H9 (cell line): ENCODE measurements at regions not wholly inside any gene's neighbourhood (a gene's known extent, or its start where the extent isn't known, plus 50 kb on each side); places are given as distances from the start of the nearest gene placed in this dataset.

Experiments used
- DNase-seq: peaks from one replicate; pipeline ENCODE4 v3.0.0-alpha.2; 2017
- H2AFZ ChIP-seq: one replicate; pipeline ENCODE4 v1.6.1; 2013; ENCODE audit warnings: mild to moderate bottlenecking, low read length, control low read depth, moderate library complexity
- H2AK5ac ChIP-seq: 2 replicates; pipeline ENCODE4 v1.6.1; 2013; ENCODE audit warnings: low read length, control low read depth, mixed read lengths; ENCODE audit not compliant: insufficient read length
- H2BK120ac ChIP-seq: one replicate; pipeline ENCODE4 v1.6.1; 2013; ENCODE audit warnings: low read depth, mild to moderate bottlenecking, low read length, control low read depth, inconsistent platforms; ENCODE audit not compliant: poor library complexity, severe bottlenecking
- H2BK12ac ChIP-seq: 2 replicates; pipeline ENCODE4 v1.6.1; 2013; ENCODE audit warnings: low read length, control low read depth, mixed read lengths, low read depth; ENCODE audit not compliant: insufficient read length
- H2BK15ac ChIP-seq: 2 replicates; pipeline ENCODE4 v1.6.1; 2013; ENCODE audit warnings: low read depth, low read length, control low read depth
- H2BK20ac ChIP-seq: one replicate; pipeline ENCODE4 v1.6.1; 2013; ENCODE audit warnings: low read depth, mild to moderate bottlenecking, low read length, control low read depth, inconsistent platforms; ENCODE audit not compliant: poor library complexity, severe bottlenecking
- H2BK5ac ChIP-seq: 2 replicates; pipeline ENCODE4 v1.6.1; 2013; ENCODE audit warnings: low read length, control low read depth, mixed read lengths; ENCODE audit not compliant: insufficient read length
- H3K14ac ChIP-seq: 2 replicates; pipeline ENCODE4 v1.6.1; 2013; ENCODE audit warnings: low read length, control low read depth; ENCODE audit not compliant: insufficient read depth
- H3K18ac ChIP-seq: 2 replicates; pipeline ENCODE4 v1.6.1; 2013; ENCODE audit warnings: low read depth, mild to moderate bottlenecking, mixed read lengths, low read length, control low read depth; ENCODE audit not compliant: insufficient read length
- H3K23ac ChIP-seq: 2 replicates; pipeline ENCODE4 v1.6.1; 2013; ENCODE audit warnings: low read length, control low read depth, mixed read lengths, low read depth; ENCODE audit not compliant: insufficient read length
- H3K23me2 ChIP-seq: 2 replicates; pipeline ENCODE4 v1.6.1; 2013; ENCODE audit warnings: low read depth, mild to moderate bottlenecking, mixed read lengths, low read length, control low read depth; ENCODE audit not compliant: insufficient read length, poor library complexity, severe bottlenecking
- H3K27ac ChIP-seq: 2 replicates; pipeline ENCODE4 v1.5.1; 2013; ENCODE audit warnings: low read length, control low read depth, mixed read lengths, low read depth; ENCODE audit not compliant: insufficient read length
- H3K27me3 ChIP-seq: 2 replicates; pipeline ENCODE4 v1.6.1; 2013; ENCODE audit warnings: low read length, control low read depth, inconsistent platforms; ENCODE audit not compliant: insufficient read depth
- H3K4ac ChIP-seq: 2 replicates; pipeline ENCODE4 v1.6.1; 2013; ENCODE audit warnings: low read depth, mild to moderate bottlenecking, control low read depth, inconsistent platforms, low read length, moderate library complexity
- H3K4me1 ChIP-seq: 2 replicates; pipeline ENCODE4 v1.6.1; 2013; ENCODE audit warnings: low read length, control low read depth, inconsistent platforms; ENCODE audit not compliant: insufficient read depth
- H3K4me2 ChIP-seq: 2 replicates; pipeline ENCODE4 v1.6.1; 2013; ENCODE audit warnings: low read length, control low read depth, mixed read lengths; ENCODE audit not compliant: insufficient read length, insufficient read depth
- H3K56ac ChIP-seq: 2 replicates; pipeline ENCODE4 v1.6.1; 2013; ENCODE audit warnings: low read depth, mild to moderate bottlenecking, mixed read lengths, low read length, control low read depth; ENCODE audit not compliant: insufficient read length
- H3K79me1 ChIP-seq: 2 replicates; pipeline ENCODE4 v1.6.1; 2013; ENCODE audit warnings: low read depth, mild to moderate bottlenecking, moderate library complexity, low read length, control low read depth, inconsistent platforms; ENCODE audit not compliant: insufficient read depth, poor library complexity, severe bottlenecking
- H3K79me2 ChIP-seq: 2 replicates; pipeline ENCODE4 v1.6.1; 2013; ENCODE audit warnings: low read length, control low read depth, inconsistent platforms; ENCODE audit not compliant: insufficient read depth
- H3K9ac ChIP-seq: 2 replicates; pipeline ENCODE4 v1.6.1; 2013; ENCODE audit warnings: low read length, control low read depth, mixed read lengths; ENCODE audit not compliant: insufficient read length; ENCODE audit errors: extremely low read depth
- H3K9me3 ChIP-seq: one replicate; pipeline ENCODE4 v1.6.1; 2013; ENCODE audit warnings: low read depth, low read length, inconsistent platforms; ENCODE audit not compliant: control insufficient read depth
- H3T11ph ChIP-seq: one replicate; pipeline ENCODE4 v1.6.1; 2013; ENCODE audit warnings: mild to moderate bottlenecking, low read length, control low read depth, inconsistent platforms
- H4K20me1 ChIP-seq: one replicate; pipeline ENCODE4 v1.6.1; 2013; ENCODE audit not compliant: control insufficient read depth, insufficient read length, insufficient read depth
- H4K5ac ChIP-seq: 2 replicates; pipeline ENCODE4 v1.6.1; 2013; ENCODE audit warnings: low read depth, mild to moderate bottlenecking, mixed read lengths, low read length, control low read depth; ENCODE audit not compliant: insufficient read length
- H4K8ac ChIP-seq: replicated peaks from 2 replicates; pipeline ENCODE4 v1.6.1; 2013; ENCODE audit warnings: low read length, control low read depth, mixed read lengths, low read depth; ENCODE audit not compliant: insufficient read length
- H4K91ac ChIP-seq: 2 replicates; pipeline ENCODE4 v1.6.1; 2013; ENCODE audit warnings: low read depth, mild to moderate bottlenecking, moderate library complexity, mixed read lengths, low read length, control low read depth; ENCODE audit not compliant: insufficient read length
- H3K27ac Mint-ChIP-seq, 3 experiments: 2 replicates in 2 of 3; 3 replicates in 1 of 3; pipeline ENCODE4 v1.8.0; 2020 to 2021; ENCODE audit warnings: mixed read lengths in 3 of 3, mild to moderate bottlenecking in 1 of 3, moderate library complexity in 1 of 3
- H3K27me3 Mint-ChIP-seq: 2 replicates; pipeline ENCODE4 v1.8.0; 2021; ENCODE audit warnings: low read depth, mild to moderate bottlenecking, moderate library complexity, mixed read lengths
- H3K36me3 Mint-ChIP-seq, 3 experiments: 2 replicates in 2 of 3; 3 replicates in 1 of 3; pipeline ENCODE4 v1.8.0; 2020 to 2021; ENCODE audit warnings: low read depth in 3 of 3, mixed read lengths in 3 of 3; ENCODE audit not compliant: insufficient read depth in 1 of 3
- H3K4me1 Mint-ChIP-seq, 2 experiments: 2 replicates each; pipeline ENCODE4 v1.8.0; 2020; ENCODE audit warnings: mixed read lengths in 2 of 2
- H3K4me3 Mint-ChIP-seq, 2 experiments: 2 replicates in 1 of 2; 3 replicates in 1 of 2; pipeline ENCODE4 v1.8.0; 2020 to 2021; ENCODE audit warnings: mild to moderate bottlenecking in 2 of 2, mixed read lengths in 2 of 2, moderate library complexity in 1 of 2
- H3K9me3 Mint-ChIP-seq, 2 experiments: 2 replicates in 1 of 2; 3 replicates in 1 of 2; pipeline ENCODE4 v1.8.0; 2020; ENCODE audit warnings: mild to moderate bottlenecking in 2 of 2, mixed read lengths in 2 of 2, moderate library complexity in 1 of 2
- CTCF ChIP-seq: fragments of 200-600 bp; sonication (generic); conservative IDR thresholded peaks from 3 replicates; pipeline ENCODE4 v1.8.0; 2021; ENCODE audit warnings: antibody characterized with exemption, mild to moderate bottlenecking
- WGBS: extraction: QIAGEN DNeasy Blood & Tissue Kit; methylation state at CpG from one replicate; pipeline ENCODE4 v1.1.7; 2013; ENCODE audit warnings: missing lambda C conversion rate, low lambda C conversion rate, mixed read lengths; ENCODE audit not compliant: insufficient read length; ENCODE audit errors: extremely low coverage; 5-methylcytosine and 5-hydroxymethylcytosine counted together

GRCh38 chr7:57220746-57221145 is 88.5 kb upstream of the ZNF479 start:
- no peaks in the 10 kb centered on the region for H3K79me1 ChIP-seq
- H3K18ac ChIP-seq: no peak overlapping the region
- H3K9me3 Mint-ChIP-seq: peaks cover 98 to 100% of the 10 kb centered on the region in 2 experiments
- no peak overlapping the region for H4K91ac ChIP-seq
- no peak overlapping the region for H2BK12ac ChIP-seq
- no peak overlapping the region for H2BK5ac ChIP-seq
- H3K23me2 ChIP-seq: no peaks in the 10 kb centered on the region
- no peak overlapping the region for H4K5ac ChIP-seq
- H3K79me2 ChIP-seq: no peaks in the 10 kb centered on the region
- no peak overlapping the region for H2BK15ac ChIP-seq
- no peaks in the 10 kb centered on the region for H4K20me1 ChIP-seq
- H3K4me3 Mint-ChIP-seq: no peak overlapping the region; a peak in 1 of 5 replicates
- H3K4me2 ChIP-seq: no peak overlapping the region
- no peak overlapping the region for H4K8ac ChIP-seq
- no peak overlapping the region for H3T11ph ChIP-seq
- H2BK20ac ChIP-seq: no peak overlapping the region
- no peaks in the 10 kb centered on the region for H3K27me3 ChIP-seq
- H2BK120ac ChIP-seq: no peak overlapping the region
- no peak for DNase-seq
- H3K4ac ChIP-seq: no peak overlapping the region
- H3K36me3 Mint-ChIP-seq: peaks cover 52 to 62% (median 57%) of the 10 kb centered on the region in 3 experiments
- no peak overlapping the region for H2AFZ ChIP-seq
- no peak overlapping the region for H3K56ac ChIP-seq
- no peak overlapping the region for H2AK5ac ChIP-seq
- H3K14ac ChIP-seq: no peak overlapping the region
- peaks cover 22% of the 10 kb centered on the region for H3K27me3 Mint-ChIP-seq
- H3K4me1 Mint-ChIP-seq: no peaks in the 10 kb centered on the region
- WGBS: no CpG with 5 or more reads among the region's 8 CpGs
- peaks cover 94% of the 10 kb centered on the region for H3K9me3 ChIP-seq
- no peaks in the 10 kb centered on the region for H3K4me1 ChIP-seq
- TF ChIP-seq CTCF: no peak
- no peak overlapping the region for H3K9ac ChIP-seq
- H3K27ac ChIP-seq: no peak overlapping the region
- H3K27ac Mint-ChIP-seq: no peak overlapping the region
- no peak overlapping the region for H3K23ac ChIP-seq
